PFSK-1 (cell line): ENCODE measurements at regions not wholly inside any gene's neighbourhood (a gene's known extent, or its start where the extent isn't known, plus 50 kb on each side); places are given as distances from the start of the nearest gene placed in this dataset.

Source experiments
- POLR2AphosphoS5 ChIP-seq: IDR thresholded peaks from 2 replicates; pipeline ENCODE4 v1.6.1; 2012; ENCODE audit warnings: low read depth, mild to moderate bottlenecking, control low read depth, low read length, moderate library complexity
- SIN3A ChIP-seq: IDR thresholded peaks from 2 replicates; pipeline ENCODE4 v1.6.1; 2012; ENCODE audit warnings: mild to moderate bottlenecking, low read length, moderate library complexity, borderline replicate concordance; ENCODE audit not compliant: insufficient read depth
- TAF1 ChIP-seq: IDR thresholded peaks from 2 replicates; pipeline ENCODE4 v1.6.1; 2012; ENCODE audit warnings: low read length, control low read depth, borderline replicate concordance; ENCODE audit not compliant: insufficient read depth

DNA sequence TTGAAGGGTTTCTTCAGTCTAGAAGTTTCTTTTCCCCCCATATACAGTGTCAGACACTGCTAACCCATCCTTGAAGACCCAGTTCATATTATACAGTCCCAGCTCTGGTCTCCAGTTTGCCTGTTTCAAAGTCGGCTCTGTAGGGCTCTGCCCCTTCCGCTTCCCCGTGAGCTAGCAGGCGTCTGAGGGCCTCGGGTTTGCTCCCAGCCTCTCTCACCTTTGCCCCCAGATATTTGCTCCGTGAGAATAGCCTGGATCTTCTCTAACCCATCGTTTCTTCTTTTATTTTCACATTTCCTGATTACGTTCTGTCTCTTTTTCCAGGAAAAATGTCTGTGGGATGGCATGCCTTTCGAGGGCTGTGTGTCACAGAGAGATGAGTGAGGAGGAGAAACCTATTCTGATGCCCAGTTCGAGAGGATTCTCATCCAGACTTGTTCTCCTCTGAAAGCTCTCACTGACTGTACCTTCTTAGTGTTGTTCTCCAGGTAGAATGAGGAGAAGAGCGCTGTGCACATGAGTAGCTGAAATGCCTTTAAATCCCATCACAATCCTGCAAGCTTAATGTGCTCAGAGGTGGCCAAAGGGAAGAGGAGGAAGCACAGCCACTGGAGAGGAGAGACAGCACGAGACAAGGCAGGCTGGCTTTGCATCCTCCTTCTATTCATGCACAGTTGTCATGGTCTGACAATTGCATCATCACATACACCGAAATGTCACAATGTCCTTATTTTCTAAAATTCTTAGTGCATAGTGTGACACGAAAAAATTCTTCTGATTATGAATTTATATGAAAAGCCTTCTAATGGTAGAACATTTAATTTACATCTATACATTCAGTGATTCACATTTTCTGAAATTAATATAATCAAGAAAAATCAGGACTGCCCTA, 171.1 kb downstream of the FOXA2 start:
- no peak for TF ChIP-seq TAF1
- TF ChIP-seq POLR2AphosphoS5, result no peak
- no peak for TF ChIP-seq SIN3A
